ENCODE measurements at regions not wholly inside any gene's neighbourhood (a gene's known extent, or its start where the extent isn't known, plus 50 kb on each side); places are given as distances from the start of the nearest gene placed in this dataset.
A peak's percentile ranks its signal among the peaks of the same experiment; 100 is the strongest.
"Not testable (repeated sequence)": the region's sequence is repeated elsewhere in the genome, so short reads cannot be mapped to it uniquely, and the experiment has no call there.

DNA sequence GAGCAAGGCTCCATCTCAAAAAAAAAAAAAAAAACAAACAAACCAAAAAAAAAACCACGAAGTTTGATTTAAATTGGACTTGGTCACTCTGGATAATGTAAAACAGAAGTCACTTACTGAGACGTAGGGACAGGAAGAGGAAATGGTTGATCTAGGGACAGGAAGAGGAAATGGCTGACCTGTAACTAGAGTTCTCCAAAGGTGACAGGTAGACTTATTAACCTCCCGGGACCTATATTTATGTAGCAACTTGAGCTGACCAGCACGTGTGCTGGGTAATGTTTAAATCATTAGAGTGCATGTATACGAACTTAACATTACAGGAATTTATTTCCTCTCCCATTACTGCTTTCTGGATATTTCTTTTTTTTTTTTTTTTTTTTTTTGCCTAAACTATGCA lies 81.5 kb upstream of the DHX40 start:
- H3K9me3 Mint-ChIP-seq: peaks cover 4% of the 10 kb centered on the region
- peaks cover 17% of the 10 kb centered on the region for H3K27me3 Mint-ChIP-seq
- POLR2A ChIA-PET: no interaction called here
- no peak overlapping the region for H3K27ac Mint-ChIP-seq
- no peak overlapping the region for H3K4me3 Mint-ChIP-seq
- no peaks in the 10 kb centered on the region for H3K36me3 Mint-ChIP-seq (ENCODE audit: low read depth)
- peaks cover 13% of the 10 kb centered on the region for H3K4me1 Mint-ChIP-seq
- DNase-seq: no peak
- CTCF ChIA-PET: no interaction called here

DNA sequence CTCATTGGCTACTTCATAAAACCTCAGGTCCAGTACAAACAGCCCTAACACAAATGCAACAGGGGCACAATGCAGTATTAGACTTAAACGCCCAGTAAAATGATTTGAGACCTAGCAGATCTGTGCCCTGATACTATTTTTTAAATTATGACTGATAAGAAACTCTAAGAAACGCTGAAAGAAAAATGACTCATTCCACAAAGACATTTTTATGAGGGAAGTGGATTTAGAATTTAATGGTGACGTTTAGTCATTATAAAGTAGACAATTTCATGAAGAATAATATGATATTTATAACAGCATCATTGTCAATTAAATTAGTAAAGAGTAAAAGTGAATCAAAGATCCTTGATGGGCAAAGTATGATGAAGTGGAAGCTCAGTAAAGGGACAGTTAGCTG lies 80.4 kb upstream of the DHX40 start:
- Mint-ChIP-seq H3K4me3 (no peak overlapping the region), H3K27me3 (peaks cover 18% of the 10 kb centered on the region), H3K36me3 (ENCODE audit: low read depth) (no peaks in the 10 kb centered on the region), H3K27ac (no peak overlapping the region), H3K4me1 (peaks cover 13% of the 10 kb centered on the region), H3K9me3 (peaks cover 4% of the 10 kb centered on the region)
- ChIA-PET POLR2A (no interaction called here), CTCF (no interaction called here)
- no peak for DNase-seq

DNA sequence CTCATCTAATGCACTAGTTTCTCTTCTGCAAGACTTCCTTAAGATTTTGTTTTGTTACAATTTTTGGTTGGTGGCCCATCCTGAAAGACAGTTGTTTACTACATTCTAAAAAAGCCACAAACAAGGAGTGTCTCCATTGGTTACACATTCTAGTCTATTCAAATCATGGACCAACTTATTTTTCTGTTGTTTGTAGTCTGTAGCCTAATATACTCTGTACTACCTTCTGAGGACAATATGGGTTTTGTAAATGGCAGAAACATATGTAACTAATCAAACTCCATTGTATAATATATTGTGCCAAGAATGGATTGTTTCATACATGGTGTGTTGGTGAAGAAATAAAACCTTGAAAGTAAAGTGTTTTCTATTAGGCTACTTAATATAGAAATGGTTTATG lies 79.5 kb upstream of the DHX40 start:
- peaks cover 18% of the 10 kb centered on the region for H3K27me3 Mint-ChIP-seq
- no peak overlapping the region for H3K4me3 Mint-ChIP-seq
- no peak for DNase-seq
- H3K27ac Mint-ChIP-seq: no peak overlapping the region
- CTCF ChIA-PET: no interaction called here
- H3K4me1 Mint-ChIP-seq: peaks cover 13% of the 10 kb centered on the region
- no peaks in the 10 kb centered on the region for H3K36me3 Mint-ChIP-seq (ENCODE audit: low read depth)
- H3K9me3 Mint-ChIP-seq: peaks cover 4% of the 10 kb centered on the region
- POLR2A ChIA-PET: no interaction called here

DNA sequence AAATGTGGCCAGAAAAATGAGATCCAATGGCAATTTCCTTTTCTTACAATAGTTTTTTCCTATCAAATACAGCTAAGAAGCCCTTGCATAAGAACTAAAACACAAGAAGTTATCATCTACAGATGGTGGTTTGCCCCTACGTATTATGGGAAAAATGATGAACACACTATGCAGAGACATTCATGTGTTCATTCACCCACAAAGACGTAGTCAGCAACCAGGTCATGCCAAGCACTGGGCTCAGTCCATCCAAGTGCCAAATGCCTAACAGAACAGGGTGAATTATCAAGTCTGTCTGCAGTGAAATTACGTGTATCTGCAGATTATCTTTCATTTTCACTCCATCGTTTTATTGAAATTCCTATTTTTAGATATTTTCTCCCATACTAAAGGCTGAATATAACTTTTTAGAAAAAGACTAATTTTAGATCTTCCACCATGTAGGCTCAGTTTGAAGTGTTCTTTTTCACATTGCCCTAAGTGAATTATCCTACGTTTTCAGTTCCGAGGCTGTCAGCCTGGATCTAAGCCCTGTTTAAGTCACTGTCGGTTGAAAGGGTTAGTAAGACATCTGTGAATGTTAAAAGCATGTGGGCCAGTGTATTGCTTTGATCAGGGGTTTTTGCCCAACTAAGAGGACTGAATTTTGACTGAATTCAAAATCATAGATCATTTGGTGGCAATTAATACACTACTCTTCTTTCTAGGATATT lies 78.1 kb upstream of the DHX40 start:
- H3K27ac Mint-ChIP-seq: no peak overlapping the region
- ChIA-PET CTCF (no interaction called here), POLR2A (no interaction called here)
- H3K4me1 Mint-ChIP-seq: peaks cover 11% of the 10 kb centered on the region
- H3K9me3 Mint-ChIP-seq: peaks cover 4% of the 10 kb centered on the region
- H3K4me3 Mint-ChIP-seq: no peak overlapping the region
- H3K36me3 Mint-ChIP-seq (ENCODE audit: low read depth): no peaks in the 10 kb centered on the region
- DNase-seq: no peak
- H3K27me3 Mint-ChIP-seq: peaks cover 22% of the 10 kb centered on the region

DNA sequence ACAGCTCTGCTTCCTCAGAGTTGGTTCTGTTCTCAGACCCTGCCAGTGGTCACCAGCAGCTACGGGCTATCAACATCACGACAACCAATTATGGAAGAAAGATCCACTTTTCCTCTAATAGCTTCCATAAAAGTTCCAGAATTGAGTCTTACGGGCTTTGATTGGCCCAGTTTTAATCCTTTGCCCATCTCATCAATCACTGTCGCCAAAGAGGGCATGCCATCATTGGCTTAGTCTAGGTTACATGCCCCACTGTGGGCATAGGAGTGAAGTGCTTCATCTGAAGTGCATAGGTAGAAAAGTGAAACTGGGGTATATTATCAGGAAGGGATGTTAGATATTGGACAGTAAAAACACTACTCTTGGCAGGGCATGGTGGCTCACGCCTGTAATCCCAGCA lies 76.6 kb upstream of the DHX40 start:
- Mint-ChIP-seq H3K27me3 (peaks cover 22% of the 10 kb centered on the region), H3K9me3 (peaks cover 3% of the 10 kb centered on the region), H3K4me3 (no peak overlapping the region), H3K27ac (no peak overlapping the region), H3K36me3 (ENCODE audit: low read depth) (no peaks in the 10 kb centered on the region), H3K4me1 (peaks cover 7% of the 10 kb centered on the region)
- no peak for DNase-seq
- POLR2A ChIA-PET: no interaction called here
- CTCF ChIA-PET: no interaction called here

DNA sequence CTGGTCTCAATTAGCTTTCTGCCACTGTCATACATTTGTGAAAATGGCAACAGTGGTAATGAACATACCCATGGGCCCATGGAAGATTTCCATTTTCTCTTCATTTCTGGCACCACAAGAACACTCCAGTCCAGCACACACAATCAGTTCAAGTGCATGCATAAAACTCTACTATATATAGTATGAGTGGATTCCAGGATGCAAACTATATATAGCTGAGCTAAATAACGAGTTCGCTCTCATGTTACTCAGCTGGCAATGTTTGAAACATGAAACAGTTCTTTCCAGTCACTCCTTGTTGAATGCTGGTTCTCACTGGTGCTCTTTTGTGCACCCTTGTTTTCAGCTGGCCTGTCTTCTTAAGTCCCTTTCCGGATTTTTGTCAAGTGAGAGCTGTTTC lies 75.2 kb upstream of the DHX40 start:
- Mint-ChIP-seq H3K27ac (no peak overlapping the region), H3K27me3 (peaks cover 30% of the 10 kb centered on the region), H3K4me1 (peaks cover 4% of the 10 kb centered on the region), H3K36me3 (ENCODE audit: low read depth) (no peaks in the 10 kb centered on the region), H3K9me3 (no peaks in the 10 kb centered on the region), H3K4me3 (no peak overlapping the region)
- no peak for DNase-seq
- ChIA-PET POLR2A (no interaction called here), CTCF (interaction anchor here (1.1 kb wide), 2 partner anchors 11 to 31 kb away, joined by 3 read pairs; no protein-coding TSS in a partner anchor)

DNA sequence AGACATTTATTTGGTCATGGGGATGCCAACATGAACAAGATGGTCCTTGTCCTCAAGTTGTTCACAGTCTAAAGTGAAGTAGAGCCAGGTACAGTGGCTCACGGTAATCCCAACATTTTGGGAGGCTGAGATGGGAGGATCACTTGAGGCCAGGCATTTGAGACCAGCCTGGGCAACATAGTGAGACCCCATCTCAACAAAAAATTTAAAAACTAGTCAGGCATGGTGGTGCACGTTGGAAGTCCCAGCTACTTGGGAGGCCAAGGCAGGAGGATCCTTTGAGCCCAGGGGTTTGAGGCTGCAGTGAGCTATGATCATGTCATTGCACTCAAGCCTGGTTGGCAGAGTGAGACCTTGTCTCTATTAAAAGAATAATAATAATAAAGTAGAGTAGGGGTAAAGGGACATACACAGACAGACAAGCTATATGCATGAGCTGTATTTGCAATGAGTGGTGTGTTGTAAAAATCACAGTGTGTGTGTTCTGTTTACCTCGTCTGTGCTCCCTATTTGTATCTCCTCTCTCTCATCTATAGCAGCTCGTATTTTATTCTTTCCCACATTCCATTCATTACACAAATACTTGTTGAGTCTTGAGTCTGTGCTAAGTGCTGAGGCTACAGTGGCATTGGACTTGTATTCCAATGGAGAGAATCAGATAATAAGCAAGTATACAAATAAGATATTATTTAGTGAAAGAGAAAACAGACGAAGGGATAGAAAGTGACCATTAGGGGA lies 73.9 kb upstream of the DHX40 start:
- H3K36me3 Mint-ChIP-seq (ENCODE audit: low read depth): no peaks in the 10 kb centered on the region
- ChIA-PET POLR2A (no interaction called here), CTCF (interaction anchor here (1.3 kb wide), 1 partner anchor 30 kb away, joined by 4 read pairs; no protein-coding TSS in a partner anchor)
- H3K27me3 Mint-ChIP-seq: peaks cover 31% of the 10 kb centered on the region
- no peak overlapping the region for H3K27ac Mint-ChIP-seq
- no peak overlapping the region for H3K4me3 Mint-ChIP-seq
- no peak for DNase-seq
- H3K4me1 Mint-ChIP-seq: no peaks in the 10 kb centered on the region
- H3K9me3 Mint-ChIP-seq: no peaks in the 10 kb centered on the region

DNA sequence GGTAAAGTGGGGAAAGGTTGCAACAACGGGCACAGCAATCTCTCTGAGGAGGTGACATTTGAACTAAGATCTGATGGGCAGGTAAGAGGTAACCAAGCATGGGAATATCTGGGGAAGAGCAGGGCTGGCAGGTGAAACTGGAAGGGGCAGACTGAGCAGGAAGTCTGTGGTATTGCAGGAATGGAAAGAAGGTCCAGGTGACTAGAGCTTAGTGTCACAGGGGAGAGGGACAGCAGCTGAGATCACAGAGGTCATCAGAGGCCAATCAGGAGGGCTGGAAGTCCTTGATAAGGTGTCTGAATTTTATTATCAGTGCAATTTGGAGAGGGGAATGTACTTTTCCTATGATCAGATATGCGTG lies 73.3 kb upstream of the DHX40 start:
- H3K4me1 Mint-ChIP-seq: no peaks in the 10 kb centered on the region
- H3K27me3 Mint-ChIP-seq: peaks cover 29% of the 10 kb centered on the region
- no peaks in the 10 kb centered on the region for H3K9me3 Mint-ChIP-seq
- H3K4me3 Mint-ChIP-seq: no peak overlapping the region
- H3K27ac Mint-ChIP-seq: no peak overlapping the region
- no peak for DNase-seq
- no peaks in the 10 kb centered on the region for H3K36me3 Mint-ChIP-seq (ENCODE audit: low read depth)
- POLR2A ChIA-PET: no interaction called here
- CTCF ChIA-PET: interaction anchor here (1.3 kb wide), 1 partner anchor 30 kb away, joined by 4 read pairs; no protein-coding TSS in a partner anchor

DNA sequence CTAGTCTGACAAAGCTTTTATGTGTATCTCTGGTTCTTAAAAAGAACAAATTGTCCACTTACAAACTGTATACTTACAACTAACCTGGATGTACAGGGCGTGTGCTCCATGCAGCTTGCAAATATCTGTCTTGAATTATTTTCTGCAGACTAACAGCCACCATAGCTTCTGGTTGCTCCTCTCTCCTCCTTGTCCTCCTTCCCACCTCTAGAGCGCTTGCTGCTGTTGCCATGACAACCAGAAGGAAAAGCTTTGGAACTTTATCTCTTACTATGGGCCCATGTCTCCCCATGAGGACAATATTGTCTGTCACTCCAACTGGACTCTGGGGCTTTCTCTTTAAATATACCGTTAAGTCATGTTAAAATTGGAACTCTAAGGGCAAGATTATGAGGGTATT lies 71.5 kb upstream of the DHX40 start:
- ChIA-PET POLR2A (no interaction called here), CTCF (no interaction called here)
- Mint-ChIP-seq H3K4me3 (no peak overlapping the region), H3K4me1 (no peaks in the 10 kb centered on the region), H3K27ac (no peak overlapping the region), H3K9me3 (no peaks in the 10 kb centered on the region), H3K36me3 (ENCODE audit: low read depth) (no peaks in the 10 kb centered on the region), H3K27me3 (peaks cover 22% of the 10 kb centered on the region)
- DNase-seq: no peak

DNA sequence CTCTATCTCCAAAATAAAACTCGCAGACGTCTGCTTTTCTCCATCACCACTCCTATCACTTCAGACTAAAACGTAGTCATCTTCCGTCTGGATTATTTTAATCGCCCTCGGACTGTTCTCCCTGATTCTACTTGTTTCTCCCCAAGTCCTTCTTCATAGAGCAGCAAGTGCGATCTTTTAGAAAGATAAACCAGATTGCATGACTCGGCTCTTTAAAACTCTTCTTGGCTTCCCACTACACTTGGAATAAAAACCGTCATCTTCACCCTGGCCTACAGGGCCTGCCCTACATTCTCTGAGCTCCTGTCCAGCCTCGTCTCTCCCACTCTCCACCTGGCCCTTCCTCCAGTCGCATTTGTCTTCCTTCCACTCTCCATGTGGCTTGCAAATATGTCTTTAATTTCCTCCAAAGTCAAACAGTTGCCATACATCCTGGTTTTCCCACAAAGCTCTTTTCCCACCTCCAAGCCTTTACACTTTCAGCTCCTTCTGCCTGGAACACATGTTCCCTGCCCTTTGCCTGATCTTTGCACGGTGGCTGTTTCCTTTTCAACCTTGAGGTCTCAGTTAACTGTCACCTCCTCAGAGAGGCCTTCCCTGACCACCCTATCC lies 70.5 kb upstream of the DHX40 start:
- Mint-ChIP-seq H3K4me1 (no peaks in the 10 kb centered on the region), H3K4me3 (no peak overlapping the region), H3K9me3 (no peaks in the 10 kb centered on the region), H3K36me3 (ENCODE audit: low read depth) (no peaks in the 10 kb centered on the region), H3K27ac (no peak overlapping the region), H3K27me3 (peaks cover 21% of the 10 kb centered on the region)
- ChIA-PET CTCF (no interaction called here), POLR2A (no interaction called here)
- DNase-seq: no peak

DNA sequence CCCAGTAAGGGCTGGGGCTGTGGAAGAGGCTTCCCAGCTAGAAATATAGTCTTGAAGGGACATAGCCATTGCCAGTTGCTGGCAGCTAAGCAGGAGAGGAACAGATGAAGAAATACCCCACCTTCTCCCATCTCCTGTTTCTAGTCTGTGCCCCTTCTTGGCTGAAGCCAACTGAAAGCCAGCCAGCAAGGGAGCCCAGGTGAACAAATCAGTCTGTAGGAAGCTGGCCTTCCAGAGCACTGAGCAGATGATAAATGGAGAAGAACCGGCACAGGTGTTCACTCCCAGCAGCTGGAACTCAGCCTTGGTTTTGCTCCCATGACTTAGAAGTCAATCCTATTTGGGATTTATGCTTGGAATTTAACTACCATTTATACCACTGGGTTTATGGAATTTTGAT lies 69.2 kb upstream of the DHX40 start:
- Mint-ChIP-seq H3K4me1 (no peaks in the 10 kb centered on the region), H3K4me3 (no peak overlapping the region), H3K36me3 (ENCODE audit: low read depth) (no peaks in the 10 kb centered on the region), H3K27ac (no peak overlapping the region), H3K27me3 (peaks cover 20% of the 10 kb centered on the region), H3K9me3 (no peaks in the 10 kb centered on the region)
- DNase-seq: no peak
- ChIA-PET CTCF (no interaction called here), POLR2A (no interaction called here)

DNA sequence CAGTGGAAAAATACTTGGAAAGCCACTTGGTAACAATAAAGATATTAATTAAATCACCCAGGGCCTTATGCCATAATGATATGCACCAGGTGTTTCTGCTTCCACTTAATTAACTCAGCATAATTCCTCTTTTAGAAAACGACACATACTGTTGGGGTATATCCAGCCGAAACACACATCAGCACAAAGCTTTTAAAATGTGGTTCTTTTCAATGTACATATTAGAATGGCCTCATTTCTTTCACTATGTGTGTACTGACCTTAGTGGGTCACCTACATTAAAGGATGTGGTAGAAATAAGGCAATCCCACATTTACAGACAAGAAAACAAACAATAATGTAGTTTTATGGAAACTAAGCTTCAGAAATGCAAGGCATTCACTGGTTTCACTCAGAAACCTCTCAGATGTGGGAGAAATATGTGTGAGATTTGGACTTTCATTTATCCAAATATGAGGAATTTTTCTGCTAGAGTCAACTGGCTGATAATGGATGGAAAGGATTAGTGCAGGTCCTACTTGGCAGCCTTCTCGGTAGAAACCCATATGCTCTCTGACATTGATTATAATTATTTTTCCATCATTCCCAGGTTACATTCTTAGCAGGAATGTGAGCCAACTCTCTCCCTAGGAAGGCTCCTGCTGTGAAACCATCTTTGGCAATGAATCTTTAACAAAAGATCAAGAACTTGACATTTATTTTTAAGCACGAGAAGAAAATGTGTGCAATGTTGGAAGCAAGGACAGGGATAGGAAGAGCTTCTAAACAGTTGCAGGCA lies 66.7 kb upstream of the DHX40 start:
- DNase-seq: no peak
- Mint-ChIP-seq H3K27ac (no peak overlapping the region), H3K36me3 (ENCODE audit: low read depth) (no peaks in the 10 kb centered on the region), H3K9me3 (no peaks in the 10 kb centered on the region), H3K4me1 (no peaks in the 10 kb centered on the region), H3K4me3 (no peak overlapping the region), H3K27me3 (peaks cover 16% of the 10 kb centered on the region)
- ChIA-PET POLR2A (no interaction called here), CTCF (no interaction called here)

DNA sequence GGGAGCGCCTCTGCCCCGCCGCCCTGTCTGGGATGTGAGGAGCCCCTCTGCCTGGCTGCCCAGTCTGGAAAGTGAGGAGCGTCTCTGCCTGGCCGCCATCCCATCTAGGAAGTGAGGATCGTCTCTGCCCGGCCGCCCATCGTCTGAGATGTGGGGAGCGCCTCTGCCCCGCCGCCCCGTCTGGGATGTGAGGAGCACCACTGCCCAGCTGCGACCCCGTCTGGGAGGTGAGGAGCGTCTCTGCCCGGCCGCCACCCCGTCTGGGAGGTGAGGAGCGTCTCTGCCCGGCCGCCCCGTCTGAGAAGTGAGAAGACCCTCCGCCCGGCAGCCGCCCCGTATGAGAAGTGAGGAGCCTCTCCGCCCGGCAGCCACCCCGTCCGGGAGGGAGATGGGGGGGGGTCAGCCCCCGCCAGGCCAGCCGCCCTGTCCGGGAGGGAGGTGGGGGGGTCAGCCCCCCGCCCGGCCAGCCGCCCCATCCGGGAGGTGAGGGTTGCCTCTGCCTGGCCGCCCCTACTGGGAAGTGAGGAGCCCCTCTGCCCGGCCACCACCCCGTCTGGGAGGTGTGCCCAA lies 65.2 kb upstream of the DHX40 start:
- H3K9me3 Mint-ChIP-seq; H3K36me3 Mint-ChIP-seq (ENCODE audit: low read depth); H3K27ac Mint-ChIP-seq; H3K27me3 Mint-ChIP-seq; H3K4me1 Mint-ChIP-seq; H3K4me3 Mint-ChIP-seq; CTCF ChIA-PET; POLR2A ChIA-PET: not testable (repeated sequence)
- peak; percentile 4 for DNase-seq
